A673 (cell line): ENCODE measurements at regions not wholly inside any gene's neighbourhood (a gene's known extent, or its start where the extent isn't known, plus 50 kb on each side); places are given as distances from the start of the nearest gene placed in this dataset.

ENCODE experiments used
- CTCF ChIP-seq: fragments of 300-800, 200-600 bp; sonication (generic); conservative IDR thresholded peaks from 2 replicates; pipeline ENCODE4 v1.5.1; 2017; ENCODE audit warnings: low read depth, mild to moderate bottlenecking, antibody characterized with exemption, low read length, moderate library complexity, mixed read lengths
- EZH2 ChIP-seq: fragments of 200-600 bp; sonication (generic); IDR thresholded peaks from 2 replicates; pipeline ENCODE4 v1.6.1; 2017; ENCODE audit warnings: borderline replicate concordance, low read depth, mild to moderate bottlenecking, mixed read lengths, antibody characterized with exemption, low read length; ENCODE audit not compliant: poor library complexity, severe bottlenecking

DNA sequence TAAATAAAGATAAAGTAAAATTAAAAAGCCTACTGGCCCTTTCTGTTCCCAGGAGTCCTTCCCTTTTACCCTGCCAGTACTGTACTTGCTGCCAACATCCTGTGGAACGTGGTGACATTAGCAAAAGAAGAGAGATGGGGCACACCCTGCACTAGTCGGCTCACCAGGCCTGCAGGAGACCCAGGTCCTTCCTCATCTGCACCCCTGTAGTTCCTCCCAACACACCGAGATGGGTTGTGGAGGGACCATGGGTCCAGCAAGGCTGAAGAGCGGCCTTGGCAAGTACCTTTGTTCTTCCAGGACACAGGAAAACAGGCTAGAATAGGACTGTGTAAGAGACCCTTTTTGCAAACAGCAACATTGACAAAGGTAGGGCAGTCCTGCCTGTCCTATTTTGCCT lies 98.7 kb upstream of the TMPRSS2 start:
- no peak for TF ChIP-seq CTCF
- no peak for TF ChIP-seq EZH2
